ENCODE measurements at regions not wholly inside any gene's neighbourhood (a gene's known extent, or its start where the extent isn't known, plus 50 kb on each side); places are given as distances from the start of the nearest gene placed in this dataset.

GRCh38 chrX:33465137-33465536, 253.8 kb upstream of the DMD start:
- DNase-seq (ENCODE audit: low read depth in 3 of 3, low spot score in 2 of 3): no peak

- no peak for DNase-seq (ENCODE audit: low read depth in 3 of 3, low spot score in 2 of 3)
Measured at GRCh38 chrX:33457102-33457501, 245.8 kb upstream of the DMD start.

GRCh38 chrX:33447285-33447684, 235.9 kb upstream of the DMD start:
- no peak for DNase-seq (ENCODE audit: low read depth in 3 of 3, low spot score in 2 of 3)

GRCh38 chrX:33434256-33435092, 223.1 kb upstream of the DMD start:
- peak; percentile 23 to 50 (median 29) for DNase-seq (ENCODE audit: low read depth in 3 of 3, low spot score in 2 of 3)

- DNase-seq (ENCODE audit: low read depth in 3 of 3, low spot score in 2 of 3): no peak
Measured at GRCh38 chrX:33416273-33416805, 205.0 kb upstream of the DMD start.

- no peak for DNase-seq (ENCODE audit: low read depth in 3 of 3, low spot score in 2 of 3)
Measured at GRCh38 chrX:33415459-33415858, 204.1 kb upstream of the DMD start.

- DNase-seq (ENCODE audit: low read depth in 3 of 3, low spot score in 2 of 3): no peak
Measured at GRCh38 chrX:33385546-33385945, 174.2 kb upstream of the DMD start.

GRCh38 chrX:33379839-33380238, 168.5 kb upstream of the DMD start:
- no peak for DNase-seq (ENCODE audit: low read depth in 3 of 3, low spot score in 2 of 3)

- DNase-seq (ENCODE audit: low read depth in 3 of 3, low spot score in 2 of 3): no peak
Measured at GRCh38 chrX:33357606-33358005, 146.3 kb upstream of the DMD start.

GRCh38 chrX:33339219-33339618, 127.9 kb upstream of the DMD start:
- no peak for DNase-seq (ENCODE audit: low read depth in 3 of 3, low spot score in 2 of 3)

- DNase-seq (ENCODE audit: low read depth in 3 of 3, low spot score in 2 of 3): no peak
Measured at GRCh38 chrX:33336783-33337182, 125.4 kb upstream of the DMD start.

- no peak for DNase-seq (ENCODE audit: low read depth in 3 of 3, low spot score in 2 of 3)
Measured at GRCh38 chrX:33333271-33333670, 121.9 kb upstream of the DMD start.

GRCh38 chrX:33330798-33331197, 119.4 kb upstream of the DMD start:
- no peak for DNase-seq (ENCODE audit: low read depth in 3 of 3, low spot score in 2 of 3)

- no peak for DNase-seq (ENCODE audit: low read depth in 3 of 3, low spot score in 2 of 3)
Measured at GRCh38 chrX:33324099-33324498, 112.8 kb upstream of the DMD start.

GRCh38 chrX:33307911-33308354, 96.6 kb upstream of the DMD start:
- no peak for DNase-seq (ENCODE audit: low read depth in 3 of 3, low spot score in 2 of 3)

GRCh38 chrX:33298622-33299021, 87.3 kb upstream of the DMD start:
- no peak for DNase-seq (ENCODE audit: low read depth in 3 of 3, low spot score in 2 of 3)

GRCh38 chrX:33285550-33285949, 74.2 kb upstream of the DMD start:
- no peak for DNase-seq (ENCODE audit: low read depth in 3 of 3, low spot score in 2 of 3)

GRCh38 chrX:33277046-33277445, 65.7 kb upstream of the DMD start:
- DNase-seq (ENCODE audit: low read depth in 3 of 3, low spot score in 2 of 3): no peak

GRCh38 chrX:33273535-33273934, 62.2 kb upstream of the DMD start:
- no peak for DNase-seq (ENCODE audit: low read depth in 3 of 3, low spot score in 2 of 3)

GRCh38 chrX:33272986-33273385, 61.6 kb upstream of the DMD start:
- no peak for DNase-seq (ENCODE audit: low read depth in 3 of 3, low spot score in 2 of 3)

All from right renal cortex interstitium (tissue), 3 donors.